ENCODE measurements at regions not wholly inside any gene's neighbourhood (a gene's known extent, or its start where the extent isn't known, plus 50 kb on each side); places are given as distances from the start of the nearest gene placed in this dataset.

GRCh38 chr2:156673333-156673615 is 237.1 kb downstream of the GPD2 start:
- no peak for TF ChIP-seq JUND (IDR thresholded peaks at IDR 0.05; ENCODE audit: low read depth)
- DNase-seq (ENCODE audit: low read depth in 1 of 2, low spot score in 1 of 2), result no peak
- in situ Hi-C loops (cut with HindIII; ENCODE audit: low pct_unique_long_range_greater_than_20kb, low sequenced_read_pairs), result no loop called here

- no peak for TF ChIP-seq JUND (IDR thresholded peaks at IDR 0.05; ENCODE audit: low read depth)
- DNase-seq (ENCODE audit: low read depth in 1 of 2, low spot score in 1 of 2), result no peak
- in situ Hi-C loops (cut with HindIII; ENCODE audit: low pct_unique_long_range_greater_than_20kb, low sequenced_read_pairs), result no loop called here
Measured at GRCh38 chr2:156673981-156674380, 237.8 kb downstream of the GPD2 start.

- TF ChIP-seq JUND (IDR thresholded peaks at IDR 0.05; ENCODE audit: low read depth), result no peak
- DNase-seq (ENCODE audit: low read depth in 1 of 2, low spot score in 1 of 2), result no peak
- in situ Hi-C loops (cut with HindIII; ENCODE audit: low pct_unique_long_range_greater_than_20kb, low sequenced_read_pairs), result no loop called here
Measured at GRCh38 chr2:156675896-156676295, 239.7 kb downstream of the GPD2 start.

GRCh38 chr2:156679820-156680219 is 243.6 kb downstream of the GPD2 start:
- no peak for TF ChIP-seq JUND (IDR thresholded peaks at IDR 0.05; ENCODE audit: low read depth)
- DNase-seq (ENCODE audit: low read depth in 1 of 2, low spot score in 1 of 2), result no peak
- in situ Hi-C loops (cut with HindIII; ENCODE audit: low pct_unique_long_range_greater_than_20kb, low sequenced_read_pairs), result no loop called here

DNA sequence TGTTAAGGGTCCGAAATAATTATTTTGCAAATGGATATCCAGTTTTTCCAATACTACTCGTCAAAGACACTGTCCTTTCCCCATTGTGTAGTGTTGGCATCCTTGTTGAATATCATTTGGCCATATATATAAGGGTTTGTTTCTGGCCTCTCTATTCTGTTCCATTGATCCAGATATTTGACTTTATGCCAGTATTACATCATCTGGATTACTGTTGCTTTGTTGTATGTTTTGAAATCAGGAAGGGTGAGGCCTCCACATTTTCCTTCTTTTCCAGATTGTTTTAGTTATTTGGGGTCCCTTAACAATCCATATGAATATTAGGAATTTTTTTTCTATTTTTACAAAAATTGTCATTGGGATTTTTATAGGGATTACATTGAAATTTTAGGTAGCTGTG is 244.1 kb downstream of the GPD2 start:
- no peak for DNase-seq (ENCODE audit: low read depth in 1 of 2, low spot score in 1 of 2)
- no peak for TF ChIP-seq JUND (IDR thresholded peaks at IDR 0.05; ENCODE audit: low read depth)
- in situ Hi-C loops (cut with HindIII; ENCODE audit: low pct_unique_long_range_greater_than_20kb, low sequenced_read_pairs), result no loop called here

DNA sequence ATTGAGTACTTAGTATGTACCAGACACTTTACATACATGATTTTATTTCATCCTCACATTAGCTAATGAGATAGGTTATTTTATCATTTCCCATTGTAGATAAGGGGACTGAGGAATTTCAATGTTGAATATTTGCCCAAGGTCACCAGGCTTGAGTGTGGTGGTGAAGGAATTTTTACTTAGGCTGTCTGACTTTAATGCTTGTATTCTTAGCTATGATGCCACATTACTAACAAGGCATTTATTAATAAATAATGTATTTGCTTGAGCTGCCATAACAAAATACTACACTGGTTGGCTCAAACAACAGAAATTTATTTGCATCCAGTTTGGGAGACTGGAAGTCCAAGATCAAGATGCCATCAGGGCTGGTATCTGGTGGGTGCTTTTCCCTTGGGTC is 250.9 kb downstream of the GPD2 start:
- in situ Hi-C loops (cut with HindIII; ENCODE audit: low pct_unique_long_range_greater_than_20kb, low sequenced_read_pairs), result no loop called here
- DNase-seq (ENCODE audit: low read depth in 1 of 2, low spot score in 1 of 2), result no peak

GRCh38 chr2:156687715-156688114 is 251.5 kb downstream of the GPD2 start:
- TF ChIP-seq JUND (IDR thresholded peaks at IDR 0.05; ENCODE audit: low read depth), result no peak
- in situ Hi-C loops (cut with HindIII; ENCODE audit: low pct_unique_long_range_greater_than_20kb, low sequenced_read_pairs), result no loop called here
- no peak for DNase-seq (ENCODE audit: low read depth in 1 of 2, low spot score in 1 of 2)

More for the DNA sequence above, 250.9 kb downstream of the GPD2 start:
- TF ChIP-seq JUND (IDR thresholded peaks at IDR 0.05; ENCODE audit: low read depth), result no peak

GRCh38 chr2:156689939-156690338 is 253.8 kb downstream of the GPD2 start:
- in situ Hi-C loops (cut with HindIII; ENCODE audit: low pct_unique_long_range_greater_than_20kb, low sequenced_read_pairs), result no loop called here
- no peak for DNase-seq (ENCODE audit: low read depth in 1 of 2, low spot score in 1 of 2)
- no peak for TF ChIP-seq JUND (IDR thresholded peaks at IDR 0.05; ENCODE audit: low read depth)

GRCh38 chr2:156691014-156691413 is 254.8 kb downstream of the GPD2 start:
- in situ Hi-C loops (cut with HindIII; ENCODE audit: low pct_unique_long_range_greater_than_20kb, low sequenced_read_pairs), result no loop called here
- no peak for DNase-seq (ENCODE audit: low read depth in 1 of 2, low spot score in 1 of 2)
- no peak for TF ChIP-seq JUND (IDR thresholded peaks at IDR 0.05; ENCODE audit: low read depth)

- DNase-seq (ENCODE audit: low read depth in 1 of 2, low spot score in 1 of 2), result no peak
- no peak for TF ChIP-seq JUND (IDR thresholded peaks at IDR 0.05; ENCODE audit: low read depth)
- in situ Hi-C loops (cut with HindIII; ENCODE audit: low pct_unique_long_range_greater_than_20kb, low sequenced_read_pairs), result no loop called here
Measured at GRCh38 chr2:156695020-156695419, 258.8 kb downstream of the GPD2 start.

- in situ Hi-C loops (cut with HindIII; ENCODE audit: low pct_unique_long_range_greater_than_20kb, low sequenced_read_pairs), result no loop called here
- TF ChIP-seq JUND (IDR thresholded peaks at IDR 0.05; ENCODE audit: low read depth), result no peak
- no peak for DNase-seq (ENCODE audit: low read depth in 1 of 2, low spot score in 1 of 2)
Measured at GRCh38 chr2:156695595-156695994, 259.4 kb downstream of the GPD2 start.

GRCh38 chr2:156697906-156698305 is 261.7 kb downstream of the GPD2 start:
- no peak for TF ChIP-seq JUND (IDR thresholded peaks at IDR 0.05; ENCODE audit: low read depth)
- DNase-seq (ENCODE audit: low read depth in 1 of 2, low spot score in 1 of 2), result no peak
- in situ Hi-C loops (cut with HindIII; ENCODE audit: low pct_unique_long_range_greater_than_20kb, low sequenced_read_pairs), result no loop called here

DNA sequence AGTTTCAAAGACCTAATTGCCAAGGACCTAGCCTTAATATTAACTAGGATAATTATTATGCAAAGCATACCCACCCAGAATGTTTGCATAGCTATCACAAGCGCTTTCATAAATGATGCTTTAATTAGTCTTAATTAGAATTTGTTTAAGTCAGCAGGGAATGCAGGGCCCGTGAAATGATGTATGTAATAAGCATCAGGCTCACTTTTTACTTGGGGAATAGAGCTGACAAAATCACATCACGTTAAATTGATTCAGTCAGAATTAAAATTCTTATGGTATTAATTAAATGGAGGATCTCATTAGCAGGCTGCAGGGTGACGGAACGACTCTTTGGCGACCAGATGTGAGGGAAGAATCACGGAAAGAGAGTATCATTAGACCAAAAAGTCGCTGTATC is 264.5 kb downstream of the GPD2 start:
- TF ChIP-seq JUND (IDR thresholded peaks at IDR 0.05; ENCODE audit: low read depth), result no peak
- in situ Hi-C loops (cut with HindIII; ENCODE audit: low pct_unique_long_range_greater_than_20kb, low sequenced_read_pairs), result no loop called here

DNA sequence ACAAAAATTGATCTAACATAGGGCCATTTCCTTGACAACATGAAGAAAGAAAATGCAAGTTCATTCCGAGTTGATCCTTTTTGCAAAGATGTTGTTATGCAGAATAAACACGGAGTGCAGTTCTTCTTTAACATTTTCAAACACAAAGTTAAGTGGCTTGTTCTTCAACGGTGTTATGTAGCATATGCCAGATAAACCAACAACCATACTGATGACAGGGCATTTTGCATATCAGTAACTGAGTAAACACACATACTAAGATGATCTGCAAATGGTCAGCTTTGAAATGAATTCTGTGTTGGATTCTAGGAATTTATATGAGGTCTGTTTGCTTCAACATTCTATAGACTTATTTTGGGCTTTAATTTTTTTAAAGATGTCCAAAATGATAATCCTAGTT is 266.4 kb downstream of the GPD2 start:
- no peak for DNase-seq (ENCODE audit: low read depth in 1 of 2, low spot score in 1 of 2)
- in situ Hi-C loops (cut with HindIII; ENCODE audit: low pct_unique_long_range_greater_than_20kb, low sequenced_read_pairs), result no loop called here
- no peak for TF ChIP-seq JUND (IDR thresholded peaks at IDR 0.05; ENCODE audit: low read depth)

More for the DNA sequence above, 264.5 kb downstream of the GPD2 start:
- no peak for DNase-seq (ENCODE audit: low read depth in 1 of 2, low spot score in 1 of 2)

GRCh38 chr2:156703642-156704041 is 267.5 kb downstream of the GPD2 start:
- no peak for TF ChIP-seq JUND (IDR thresholded peaks at IDR 0.05; ENCODE audit: low read depth)
- in situ Hi-C loops (cut with HindIII; ENCODE audit: low pct_unique_long_range_greater_than_20kb, low sequenced_read_pairs), result no loop called here
- DNase-seq (ENCODE audit: low read depth in 1 of 2, low spot score in 1 of 2), result no peak

Measured in T47D (cell line).